Body of pancreas (tissue), 4 donors: ENCODE measurements at regions not wholly inside any gene's neighbourhood (a gene's known extent, or its start where the extent isn't known, plus 50 kb on each side); places are given as distances from the start of the nearest gene placed in this dataset.

Experiments used
- ATAC-seq: fragments of 150-250 bp; one replicate; pipeline ENCODE4 v1.9.1; 2016
- DNase-seq, 4 donors: peaks; one replicate each; pipeline ENCODE4 v3.0.0-alpha.2; 2019
- H3K27ac ChIP-seq, 4 donors: fragments of 200-600 bp; sonication (generic); 1 replicate in 3 of 4; 2 replicates in 1 of 4; pipeline versions ENCODE4 v1.5.1 to v1.6.1; 2016 to 2019; ENCODE audit warnings: mild to moderate bottlenecking in 1 of 4, mixed read lengths in 1 of 4, moderate library complexity in 1 of 4
- H3K27me3 ChIP-seq, 2 donors: fragments of 200-600 bp; sonication (generic); one replicate each; pipeline ENCODE4 v1.6.0; 2016; ENCODE audit warnings: mild to moderate bottlenecking in 1 of 2
- H3K36me3 ChIP-seq, 2 donors: fragments of 200-600 bp; sonication (generic); replicated peaks in 1 of 2; 2 replicates each; pipeline ENCODE4 v1.5.1; 2016; ENCODE audit warnings: low read depth in 2 of 2; ENCODE audit not compliant: insufficient read depth in 1 of 2
- H3K4me1 ChIP-seq: fragments of 200-600 bp; sonication (generic); one replicate; pipeline ENCODE4 v1.6.0; 2016
- H3K4me3 ChIP-seq, 2 donors: fragments of 200-600 bp; sonication (generic); 1 replicate in 1 of 2; 2 replicates in 1 of 2; pipeline ENCODE4 v1.5.1; 2016 to 2019
- H3K9me3 ChIP-seq, 3 donors: fragments of 200-600 bp; sonication (generic); 1 replicate in 2 of 3; 2 replicates in 1 of 3; pipeline ENCODE4 v1.5.1; 2016
- POLR2A ChIP-seq, 3 donors: fragments of 450-650 bp; IDR thresholded peaks; one replicate each; pipeline ENCODE4 v1.6.1; 2016; ENCODE audit warnings: antibody characterized with exemption in 3 of 3, mild to moderate bottlenecking in 2 of 3
- WGBS, 2 donors: methylation state at CpG; one replicate each; pipeline ENCODE4 v1.1.5; 2017; 5-methylcytosine and 5-hydroxymethylcytosine counted together
- intact Hi-C: fragments of 100-400 bp; cut with DNase I; formaldehyde crosslinking; loops from one replicate; pipeline ENCODE4 v1.15.1; 2023
- TF ChIP-seq, protein P1 (sequence below), 7 experiments: fragments of 450-650 bp in 4 of 7; fragments of 200-600 bp in 3 of 7; sonication (generic) in 3 of 7; IDR thresholded peaks; one replicate each; pipeline ENCODE4 v1.5.1; 2016 to 2019; ENCODE audit warnings: antibody characterized with exemption in 7 of 7

DNA sequence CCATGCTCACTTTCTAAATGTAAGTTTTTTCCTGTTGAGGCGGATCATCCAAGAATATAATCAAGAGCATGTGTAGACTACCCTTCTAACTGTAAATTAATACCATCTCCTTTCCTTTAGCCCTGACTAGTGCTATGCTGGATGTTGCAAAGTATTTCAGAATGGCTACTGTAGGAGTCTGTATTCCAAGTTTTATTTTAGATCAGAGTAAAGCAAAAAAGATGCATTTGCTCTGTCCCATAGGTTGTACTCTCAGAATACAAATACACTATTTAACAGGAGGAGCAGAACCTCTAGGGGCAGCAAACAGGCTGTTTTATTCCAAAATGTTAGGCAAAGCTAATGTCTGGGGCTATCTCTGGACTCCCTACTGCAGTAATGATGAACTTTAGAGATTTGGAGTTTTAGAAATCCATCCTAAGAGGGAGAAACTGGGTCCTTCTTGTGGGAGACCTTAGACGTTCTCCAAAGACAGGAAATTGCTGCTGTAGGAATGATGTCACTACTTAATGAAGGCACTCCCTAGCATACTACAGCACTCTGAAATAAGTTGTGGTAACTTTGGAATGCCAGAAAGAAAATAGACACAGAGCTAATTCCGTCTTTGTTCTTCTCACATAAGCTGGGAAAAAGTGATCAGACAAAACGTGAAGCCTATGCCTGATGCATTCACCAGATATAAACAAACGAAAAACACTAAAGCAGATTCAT lies 392.4 kb upstream of the HS3ST5 start:
- DNase-seq (no peak), ATAC-seq (no peak)
- no peaks in the 10 kb centered on the region for H3K4me1 ChIP-seq
- no peaks in the 10 kb centered on the region for H3K9me3 ChIP-seq
- H3K4me3 ChIP-seq: no peak overlapping the region
- H3K27me3 ChIP-seq: no peaks in the 10 kb centered on the region
- intact Hi-C loops: no loop called here
- no peak overlapping the region for H3K27ac ChIP-seq
- WGBS, 2 donors: 52 to 57% methylated on average over 5 of the region's 5 CpGs
- H3K36me3 ChIP-seq: no peaks in the 10 kb centered on the region
- no peak for TF ChIP-seq POLR2A (IDR thresholded peaks at IDR 0.05)
- TF ChIP-seq, protein P1, sequence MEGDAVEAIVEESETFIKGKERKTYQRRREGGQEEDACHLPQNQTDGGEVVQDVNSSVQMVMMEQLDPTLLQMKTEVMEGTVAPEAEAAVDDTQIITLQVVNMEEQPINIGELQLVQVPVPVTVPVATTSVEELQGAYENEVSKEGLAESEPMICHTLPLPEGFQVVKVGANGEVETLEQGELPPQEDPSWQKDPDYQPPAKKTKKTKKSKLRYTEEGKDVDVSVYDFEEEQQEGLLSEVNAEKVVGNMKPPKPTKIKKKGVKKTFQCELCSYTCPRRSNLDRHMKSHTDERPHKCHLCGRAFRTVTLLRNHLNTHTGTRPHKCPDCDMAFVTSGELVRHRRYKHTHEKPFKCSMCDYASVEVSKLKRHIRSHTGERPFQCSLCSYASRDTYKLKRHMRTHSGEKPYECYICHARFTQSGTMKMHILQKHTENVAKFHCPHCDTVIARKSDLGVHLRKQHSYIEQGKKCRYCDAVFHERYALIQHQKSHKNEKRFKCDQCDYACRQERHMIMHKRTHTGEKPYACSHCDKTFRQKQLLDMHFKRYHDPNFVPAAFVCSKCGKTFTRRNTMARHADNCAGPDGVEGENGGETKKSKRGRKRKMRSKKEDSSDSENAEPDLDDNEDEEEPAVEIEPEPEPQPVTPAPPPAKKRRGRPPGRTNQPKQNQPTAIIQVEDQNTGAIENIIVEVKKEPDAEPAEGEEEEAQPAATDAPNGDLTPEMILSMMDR (IDR thresholded peaks at IDR 0.05): no peak

DNA sequence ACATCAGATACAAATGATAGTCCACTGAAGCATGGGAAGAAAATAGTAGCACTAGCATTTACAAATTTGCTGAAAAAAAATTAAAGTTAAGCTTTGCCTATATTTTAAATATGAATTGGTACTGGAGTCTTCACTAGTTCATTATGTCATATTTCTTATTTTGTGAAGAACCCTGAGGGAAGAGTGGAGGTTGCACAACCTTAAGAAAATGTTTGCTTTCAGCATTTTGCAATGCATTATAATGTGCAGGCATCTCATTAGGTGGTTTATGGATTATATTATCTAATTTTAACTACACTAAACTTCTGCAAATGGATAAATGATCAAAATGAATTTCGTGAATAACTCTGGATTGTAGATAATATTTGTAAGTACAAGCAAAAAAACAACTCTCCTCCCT lies 390.8 kb upstream of the HS3ST5 start:
- no peak for TF ChIP-seq POLR2A (IDR thresholded peaks at IDR 0.05)
- TF ChIP-seq, protein P1 (IDR thresholded peaks at IDR 0.05): no peak
- Histone ChIP-seq H3K4me3 (no peak overlapping the region), H3K27ac (no peak overlapping the region), H3K9me3 (no peaks in the 10 kb centered on the region), H3K36me3 (no peaks in the 10 kb centered on the region), H3K4me1 (no peaks in the 10 kb centered on the region), H3K27me3 (no peaks in the 10 kb centered on the region)
- 12 to 33% methylated on average over 1 of the region's 1 CpG for WGBS, 2 donors
- ATAC-seq (no peak), DNase-seq (no peak)
- intact Hi-C loops: no loop called here

DNA sequence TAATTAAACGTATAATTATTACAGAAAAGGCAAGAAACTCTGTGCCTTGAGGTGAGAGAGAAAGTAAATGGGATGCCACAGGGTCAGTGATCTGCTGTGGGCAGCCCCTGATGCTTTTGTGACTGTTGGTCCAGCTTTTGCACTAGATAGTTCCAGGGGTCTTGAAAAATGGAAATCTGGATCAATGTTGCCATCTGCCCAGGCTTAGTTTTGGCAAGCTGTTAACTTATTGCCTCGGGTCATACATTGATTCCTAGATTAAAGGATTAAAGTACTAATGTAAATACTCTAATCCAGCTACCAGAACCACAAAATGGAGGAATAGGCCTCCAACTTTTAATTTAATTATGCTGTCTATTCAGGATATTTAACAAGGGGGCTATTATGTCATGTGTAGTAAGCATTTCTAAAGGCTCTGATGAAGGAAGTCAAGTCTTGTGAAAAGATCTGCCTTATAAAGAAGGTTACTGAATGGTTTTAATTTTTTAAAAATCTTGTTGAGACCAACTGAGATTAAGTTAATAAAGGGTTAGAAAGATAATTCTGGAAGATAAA lies 376.0 kb upstream of the HS3ST5 start:
- intact Hi-C loops: no loop called here
- Histone ChIP-seq H3K4me1 (no peaks in the 10 kb centered on the region), H3K27ac (no peak overlapping the region), H3K9me3 (no peaks in the 10 kb centered on the region), H3K27me3 (no peaks in the 10 kb centered on the region), H3K36me3 (no peaks in the 10 kb centered on the region), H3K4me3 (no peak overlapping the region)
- ATAC-seq (no peak), DNase-seq (no peak)
- 38 to 40% methylated on average over 2 of the region's 2 CpGs for WGBS, 2 donors
- TF ChIP-seq, protein P1 (IDR thresholded peaks at IDR 0.05): no peak

DNA sequence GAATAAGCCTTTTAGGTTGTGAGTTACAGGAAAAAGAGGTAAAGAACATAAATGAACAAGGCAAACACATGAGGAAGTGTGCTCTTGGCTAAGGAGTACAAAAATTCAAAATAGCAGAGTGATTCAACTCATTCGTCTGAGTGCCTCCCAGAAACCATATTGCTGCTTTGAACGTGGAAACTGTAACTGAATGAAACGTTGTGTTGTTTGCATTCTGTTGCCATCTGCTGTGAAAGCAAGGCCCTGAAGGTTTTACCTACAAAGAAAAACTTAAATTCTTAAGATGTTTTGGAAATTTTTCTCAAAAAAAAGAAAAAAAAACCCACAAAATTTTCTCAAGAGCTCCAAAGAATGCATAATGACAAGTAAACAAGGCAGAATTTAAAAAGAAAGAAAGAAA lies 375.4 kb upstream of the HS3ST5 start:
- no peaks in the 10 kb centered on the region for H3K36me3 ChIP-seq
- 36 to 46% methylated on average over 3 of the region's 3 CpGs for WGBS, 2 donors

More for the DNA sequence above, 375.4 kb upstream of the HS3ST5 start:
- H3K27me3 ChIP-seq: no peaks in the 10 kb centered on the region
- no peaks in the 10 kb centered on the region for H3K4me1 ChIP-seq
- no peak overlapping the region for H3K4me3 ChIP-seq
- TF ChIP-seq, protein P1 (IDR thresholded peaks at IDR 0.05): no peak
- no peak for TF ChIP-seq POLR2A (IDR thresholded peaks at IDR 0.05)
- no peak overlapping the region for H3K27ac ChIP-seq
- no peak for ATAC-seq
- intact Hi-C loops: no loop called here
- no peak for DNase-seq
- H3K9me3 ChIP-seq: no peaks in the 10 kb centered on the region
